CD8-positive, alpha-beta memory T cell (primary cell): ENCODE measurements at regions not wholly inside any gene's neighbourhood (a gene's known extent, or its start where the extent isn't known, plus 50 kb on each side); places are given as distances from the start of the nearest gene placed in this dataset.
"Not testable (repeated sequence)": the region's sequence is repeated elsewhere in the genome, so short reads cannot be mapped to it uniquely, and the experiment has no call there.

Source experiments
- CTCF ChIA-PET: fragments of 350-600 bp; sonication (Branson Sonifier 250); formaldehyde crosslinking; loops from one replicate; lab custom pipeline; 2021; ENCODE audit warnings: antibody characterized with exemption; lab: Charles Lee
- POLR2A ChIA-PET: fragments of 350-600 bp; sonication (Branson Sonifier 250); formaldehyde crosslinking; loops from one replicate; lab custom pipeline; 2021; ENCODE audit warnings: antibody characterized with exemption; lab: Charles Lee
- DNase-seq, 5 donors: peaks; one replicate each; pipeline versions ENCODE4 v3.0.0 to v3.0.0-alpha.2; 2020 to 2022; ENCODE audit warnings: mixed read lengths in 1 of 5
- H3K27ac ChIP-seq: one replicate; pipeline ENCODE4 v1.7.0; 2013; ENCODE audit warnings: low read depth, mild to moderate bottlenecking, low read length, moderate library complexity
- H3K27me3 ChIP-seq: 2 replicates; pipeline ENCODE4 v1.7.0; 2013; ENCODE audit warnings: low read length, mild to moderate bottlenecking; ENCODE audit not compliant: insufficient read depth, poor library complexity, severe bottlenecking
- H3K36me3 ChIP-seq: 2 replicates; pipeline ENCODE4 v1.7.0; 2013; ENCODE audit warnings: mild to moderate bottlenecking, low read length, moderate library complexity; ENCODE audit not compliant: insufficient read depth
- H3K4me1 ChIP-seq: 2 replicates; pipeline ENCODE4 v1.7.0; 2013; ENCODE audit warnings: mild to moderate bottlenecking, low read length, moderate library complexity; ENCODE audit not compliant: insufficient read depth
- H3K4me3 ChIP-seq: 2 replicates; pipeline ENCODE4 v1.7.0; 2013; ENCODE audit warnings: mild to moderate bottlenecking, low read length
- H3K9me3 ChIP-seq: 2 replicates; pipeline ENCODE4 v1.7.0; 2013; ENCODE audit warnings: mild to moderate bottlenecking, low read length
- H3K27ac Mint-ChIP-seq, 8 donors: one replicate each; pipeline ENCODE4 v1.8.0; 2020 to 2021; ENCODE audit warnings: mixed read lengths in 8 of 8, mild to moderate bottlenecking in 6 of 8, inconsistent platforms in 3 of 8, moderate library complexity in 3 of 8
- H3K27me3 Mint-ChIP-seq, 2 donors: one replicate each; pipeline ENCODE4 v1.8.0; 2020 to 2021; ENCODE audit warnings: mixed read lengths in 2 of 2, mild to moderate bottlenecking in 1 of 2, moderate library complexity in 1 of 2
- H3K36me3 Mint-ChIP-seq, 3 donors: one replicate each; pipeline ENCODE4 v1.8.0; 2020 to 2021; ENCODE audit warnings: mixed read lengths in 3 of 3, inconsistent platforms in 1 of 3, mild to moderate bottlenecking in 1 of 3
- H3K4me1 Mint-ChIP-seq, 3 donors: one replicate each; pipeline ENCODE4 v1.8.0; 2020 to 2021; ENCODE audit warnings: mixed read lengths in 3 of 3, inconsistent platforms in 1 of 3, mild to moderate bottlenecking in 1 of 3
- H3K4me3 Mint-ChIP-seq, 7 donors: one replicate each; pipeline ENCODE4 v1.8.0; 2020 to 2021; ENCODE audit warnings: mixed read lengths in 7 of 7, mild to moderate bottlenecking in 6 of 7, moderate library complexity in 4 of 7, inconsistent platforms in 2 of 7
- H3K9me3 Mint-ChIP-seq, 5 donors: one replicate each; pipeline ENCODE4 v1.8.0; 2020 to 2022; ENCODE audit warnings: mixed read lengths in 5 of 5, mild to moderate bottlenecking in 3 of 5, moderate library complexity in 2 of 5, inconsistent platforms in 1 of 5

GRCh38 chr2:236479814-236480213, 89.8 kb upstream of the ACKR3 start:
- Mint-ChIP-seq H3K27me3 (peaks cover 14 to 43% of the 10 kb centered on the region in 2 donors), H3K4me3 (no peak overlapping the region), H3K9me3 (peaks cover 27 to 35% (median 29%) of the 10 kb centered on the region in 5 donors), H3K36me3 (peaks cover 3 to 28% (median 4%) of the 10 kb centered on the region in 3 donors), H3K4me1 (no peaks in the 10 kb centered on the region), H3K27ac (no peak overlapping the region)
- H3K4me3 ChIP-seq = no peak overlapping the region
- no peak overlapping the region for H3K27ac ChIP-seq
- POLR2A ChIA-PET = no interaction called here
- H3K36me3 ChIP-seq = no peaks in the 10 kb centered on the region
- peaks cover 3% of the 10 kb centered on the region for H3K9me3 ChIP-seq
- no peaks in the 10 kb centered on the region for H3K27me3 ChIP-seq
- DNase-seq = no peak
- CTCF ChIA-PET = no interaction called here
- no peaks in the 10 kb centered on the region for H3K4me1 ChIP-seq

- no peak for DNase-seq
- CTCF ChIA-PET = no interaction called here
- H3K27me3 Mint-ChIP-seq = peaks cover 5 to 33% of the 10 kb centered on the region in 2 donors
- no peak overlapping the region for H3K27ac Mint-ChIP-seq
- Histone ChIP-seq H3K27me3 (no peaks in the 10 kb centered on the region), H3K4me1 (no peaks in the 10 kb centered on the region), H3K27ac (no peak overlapping the region), H3K36me3 (no peaks in the 10 kb centered on the region), H3K9me3 (peaks cover 3% of the 10 kb centered on the region), H3K4me3 (no peak overlapping the region)
- H3K4me3 Mint-ChIP-seq = no peak overlapping the region
- POLR2A ChIA-PET = no interaction called here
- peaks cover 3 to 22% (median 4%) of the 10 kb centered on the region in 3 donors for H3K36me3 Mint-ChIP-seq
- peaks cover 22 to 27% (median 23%) of the 10 kb centered on the region in 5 donors for H3K9me3 Mint-ChIP-seq
- peaks cover 0 to 4% (median 0%) of the 10 kb centered on the region in 3 donors for H3K4me1 Mint-ChIP-seq
Observed at GRCh38 chr2:236483102-236483501, 86.5 kb upstream of the ACKR3 start.

GRCh38 chr2:236485519-236485918, 84.1 kb upstream of the ACKR3 start:
- H3K36me3 ChIP-seq = no peaks in the 10 kb centered on the region
- H3K4me3 ChIP-seq = no peak overlapping the region
- Mint-ChIP-seq H3K9me3 (peaks cover 9 to 15% (median 10%) of the 10 kb centered on the region in 5 donors), H3K27ac (no peak overlapping the region), H3K4me1 (peaks cover 0 to 7% (median 0%) of the 10 kb centered on the region in 3 donors), H3K36me3 (peaks cover 1 to 6% (median 3%) of the 10 kb centered on the region in 3 donors), H3K27me3 (peaks cover 3 to 32% of the 10 kb centered on the region in 2 donors), H3K4me3 (no peak overlapping the region)
- ChIA-PET CTCF (no interaction called here), POLR2A (no interaction called here)
- DNase-seq = no peak
- H3K27me3 ChIP-seq = no peaks in the 10 kb centered on the region
- no peaks in the 10 kb centered on the region for H3K4me1 ChIP-seq
- H3K9me3 ChIP-seq = no peaks in the 10 kb centered on the region
- H3K27ac ChIP-seq = no peak overlapping the region

GRCh38 chr2:236489083-236489482, 80.5 kb upstream of the ACKR3 start:
- not testable (repeated sequence) for H3K9me3 Mint-ChIP-seq

GRCh38 chr2:236489895-236490404, 79.7 kb upstream of the ACKR3 start:
- peak overlapping the region in 1 of 8 donors; percentile 5 for H3K27ac Mint-ChIP-seq
- CTCF ChIA-PET = no interaction called here
- no peaks in the 10 kb centered on the region for H3K27me3 ChIP-seq
- H3K36me3 Mint-ChIP-seq = peaks cover 0 to 4% (median 3%) of the 10 kb centered on the region in 3 donors
- H3K9me3 ChIP-seq = no peaks in the 10 kb centered on the region
- no peak overlapping the region for H3K27ac ChIP-seq
- no peaks in the 10 kb centered on the region for H3K4me1 ChIP-seq
- H3K4me1 Mint-ChIP-seq = peaks cover 0 to 7% (median 0%) of the 10 kb centered on the region in 3 donors
- H3K9me3 Mint-ChIP-seq = peaks cover 0 to 6% (median 2%) of the 10 kb centered on the region in 5 donors
- POLR2A ChIA-PET = no interaction called here
- no peak for DNase-seq
- peak overlapping the region in 1 of 7 donors; percentile 75 for H3K4me3 Mint-ChIP-seq
- no peak overlapping the region for H3K4me3 ChIP-seq
- no peaks in the 10 kb centered on the region for H3K36me3 ChIP-seq
- peaks cover 2 to 12% of the 10 kb centered on the region in 2 donors for H3K27me3 Mint-ChIP-seq

More at GRCh38 chr2:236489083-236489482, 80.5 kb upstream of the ACKR3 start:
- H3K27ac ChIP-seq, H3K4me1 ChIP-seq, H3K4me3 ChIP-seq, H3K36me3 Mint-ChIP-seq, H3K9me3 ChIP-seq, H3K36me3 ChIP-seq, H3K27ac Mint-ChIP-seq, DNase-seq, POLR2A ChIA-PET, H3K4me3 Mint-ChIP-seq, CTCF ChIA-PET, H3K27me3 ChIP-seq, H3K4me1 Mint-ChIP-seq: not testable (repeated sequence)
- H3K27me3 Mint-ChIP-seq = peaks cover 2 to 19% of the 10 kb centered on the region in 2 donors

- DNase-seq = no peak
- ChIA-PET POLR2A (no interaction called here), CTCF (no interaction called here)
- H3K4me3 Mint-ChIP-seq = no peak overlapping the region
- Histone ChIP-seq H3K36me3 (no peaks in the 10 kb centered on the region), H3K9me3 (no peaks in the 10 kb centered on the region), H3K27ac (no peak overlapping the region), H3K4me1 (no peaks in the 10 kb centered on the region), H3K27me3 (no peaks in the 10 kb centered on the region), H3K4me3 (no peak overlapping the region)
- H3K27me3 Mint-ChIP-seq = peaks cover 11 to 31% of the 10 kb centered on the region in 2 donors
- H3K4me1 Mint-ChIP-seq = no peaks in the 10 kb centered on the region
- H3K27ac Mint-ChIP-seq = no peak overlapping the region
- H3K9me3 Mint-ChIP-seq = peaks cover 0 to 6% (median 2%) of the 10 kb centered on the region in 5 donors
- H3K36me3 Mint-ChIP-seq = peaks cover 0 to 4% (median 3%) of the 10 kb centered on the region in 3 donors
Observed at GRCh38 chr2:236496340-236496739, 73.3 kb upstream of the ACKR3 start.

GRCh38 chr2:236498369-236498768, 71.3 kb upstream of the ACKR3 start:
- Mint-ChIP-seq H3K27ac (no peak overlapping the region), H3K27me3 (peaks cover 10 to 34% of the 10 kb centered on the region in 2 donors), H3K4me3 (no peak overlapping the region), H3K36me3 (peaks cover 0 to under 1% (median 0%) of the 10 kb centered on the region in 3 donors), H3K9me3 (no peaks in the 10 kb centered on the region), H3K4me1 (no peaks in the 10 kb centered on the region)
- Histone ChIP-seq H3K9me3 (no peaks in the 10 kb centered on the region), H3K27me3 (no peaks in the 10 kb centered on the region), H3K4me3 (no peak overlapping the region), H3K27ac (no peak overlapping the region), H3K4me1 (no peaks in the 10 kb centered on the region), H3K36me3 (no peaks in the 10 kb centered on the region)
- DNase-seq = no peak
- ChIA-PET CTCF (no interaction called here), POLR2A (no interaction called here)

GRCh38 chr2:236499691-236500578, 69.7 kb upstream of the ACKR3 start:
- Histone ChIP-seq H3K9me3 (no peaks in the 10 kb centered on the region), H3K36me3 (no peaks in the 10 kb centered on the region), H3K27ac (no peak overlapping the region), H3K27me3 (no peaks in the 10 kb centered on the region), H3K4me1 (no peaks in the 10 kb centered on the region), H3K4me3 (no peak overlapping the region)
- Mint-ChIP-seq H3K4me1 (no peaks in the 10 kb centered on the region), H3K27ac (peak overlapping the region in 1 of 8 donors; percentile 32), H3K9me3 (no peaks in the 10 kb centered on the region), H3K36me3 (no peaks in the 10 kb centered on the region), H3K27me3 (peaks cover 17 to 46% of the 10 kb centered on the region in 2 donors), H3K4me3 (no peak overlapping the region)
- ChIA-PET CTCF (no interaction called here), POLR2A (no interaction called here)
- no peak for DNase-seq
